ENCODE measurements at regions not wholly inside any gene's neighbourhood (a gene's known extent, or its start where the extent isn't known, plus 50 kb on each side); places are given as distances from the start of the nearest gene placed in this dataset.

DNA sequence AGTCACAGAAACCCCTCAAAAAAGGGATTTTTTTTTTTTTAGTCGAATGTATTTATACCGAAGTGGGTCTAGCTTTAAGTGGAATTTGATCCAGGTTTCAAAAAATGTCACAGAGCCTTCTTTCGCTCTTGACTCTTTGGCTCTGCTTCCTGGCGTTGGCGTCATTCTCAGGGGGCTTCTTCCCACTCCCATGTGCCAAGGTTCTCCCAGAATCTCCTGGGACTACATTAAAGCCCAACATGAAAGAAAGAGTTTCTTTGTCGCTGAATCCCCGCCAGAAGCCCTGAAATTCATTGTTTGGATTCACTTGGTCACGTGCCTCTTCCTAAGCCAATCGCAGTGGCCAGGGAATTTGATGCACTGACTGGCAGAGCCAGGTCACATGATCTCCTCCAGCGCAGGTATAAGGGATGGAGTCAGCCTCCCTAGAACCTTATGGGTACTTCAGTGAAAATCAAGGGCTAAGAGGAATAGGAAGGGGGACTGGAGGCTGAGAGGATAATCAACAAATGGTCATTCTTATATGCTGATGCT is 101.2 kb downstream of the RPS24 start:
- Histone ChIP-seq H3K4me2 (no peak overlapping the region), H3K4me1 (peaks cover 0 to 11% (median 0%) of the 10 kb centered on the region in 10 experiments; a peak in 5 of 20 replicates), H4K20me1 (no peaks in the 10 kb centered on the region), H3K4me3 (no peak overlapping the region), H3K27me3 (no peaks in the 10 kb centered on the region), H3K9me3 (replicated peaks in 1 of 11) (no peaks in the 10 kb centered on the region; a peak in 1 of 22 replicates), H3K36me3 (no peaks in the 10 kb centered on the region), H3K9ac (no peak overlapping the region), H3K27ac (no peak overlapping the region)
- no peak for TF ChIP-seq Cebpa-rat (IDR thresholded peaks at IDR 0.05)

DNA sequence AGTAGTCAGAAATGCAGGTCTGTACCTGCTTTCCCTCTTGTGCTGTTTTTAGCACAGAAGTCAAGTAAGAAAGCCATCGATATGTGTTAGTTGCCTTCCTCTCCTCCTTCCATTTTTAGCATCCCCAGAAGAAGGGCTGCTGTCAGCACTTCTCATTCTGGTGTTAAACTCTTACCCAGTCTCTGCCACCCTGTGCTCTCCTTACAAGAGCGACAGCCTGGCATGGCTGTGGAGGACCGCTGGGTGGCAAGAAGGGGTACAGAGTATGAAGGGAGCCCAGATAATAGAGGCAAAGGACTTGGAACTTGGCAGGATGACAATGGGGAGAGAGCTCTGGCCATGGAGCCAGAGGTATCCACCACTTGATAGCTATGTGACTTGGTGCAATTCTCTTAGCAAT is 103.5 kb downstream of the RPS24 start:
- Histone ChIP-seq H3K9me3 (replicated peaks in 1 of 11) (peaks cover 0 to 5% (median 4%) of the 10 kb centered on the region in 11 experiments; a peak in 8 of 22 replicates), H4K20me1 (no peaks in the 10 kb centered on the region), H3K27me3 (no peaks in the 10 kb centered on the region), H3K9ac (no peak overlapping the region), H3K4me1 (peaks cover 0 to 11% (median 4%) of the 10 kb centered on the region in 10 experiments; a peak in 7 of 20 replicates), H3K4me2 (peak overlapping the region in 6 of 11 experiments; percentile 0 to 41 (median 24); a peak in 2 of 22 replicates), H3K4me3 (no peak overlapping the region), H3K27ac (no peak overlapping the region), H3K36me3 (no peaks in the 10 kb centered on the region)
- no peak for TF ChIP-seq Cebpa-rat (IDR thresholded peaks at IDR 0.05)

DNA sequence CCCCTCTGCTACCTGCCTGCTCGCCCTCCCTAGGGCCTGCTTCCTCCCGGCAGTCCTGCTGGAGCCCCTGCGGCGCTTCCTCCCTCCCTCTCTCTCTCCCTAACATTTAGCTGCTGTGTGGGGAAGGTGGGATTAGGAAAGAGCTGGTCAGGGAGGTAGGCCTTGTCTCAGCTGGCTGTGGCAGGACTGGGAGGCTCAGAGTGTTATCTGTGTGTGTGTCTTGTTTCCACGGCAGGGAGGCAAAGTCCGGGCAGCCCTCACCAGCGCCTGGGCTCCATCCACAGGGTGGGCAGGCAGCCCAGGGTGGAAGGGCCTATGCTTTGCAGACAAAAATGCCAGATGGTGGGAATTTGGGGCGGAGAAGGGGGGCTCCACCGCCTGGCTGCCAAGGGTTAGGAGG is 105.7 kb downstream of the RPS24 start:
- H3K4me3 ChIP-seq = no peak overlapping the region
- TF ChIP-seq Cebpa-rat (IDR thresholded peaks at IDR 0.05) = no peak
- H4K20me1 ChIP-seq = no peaks in the 10 kb centered on the region
- H3K27ac ChIP-seq = no peak overlapping the region
- H3K9me3 ChIP-seq (replicated peaks in 1 of 11) = peaks cover 0 to 23% (median 17%) of the 10 kb centered on the region in 11 experiments; a peak in 14 of 22 replicates
- H3K36me3 ChIP-seq = no peaks in the 10 kb centered on the region; a peak in 1 of 22 replicates
- H3K4me1 ChIP-seq = peaks cover 0 to 11% (median 4%) of the 10 kb centered on the region in 10 experiments; a peak in 7 of 20 replicates
- H3K4me2 ChIP-seq = no peak overlapping the region
- H3K9ac ChIP-seq = no peak overlapping the region
- H3K27me3 ChIP-seq = no peaks in the 10 kb centered on the region

DNA sequence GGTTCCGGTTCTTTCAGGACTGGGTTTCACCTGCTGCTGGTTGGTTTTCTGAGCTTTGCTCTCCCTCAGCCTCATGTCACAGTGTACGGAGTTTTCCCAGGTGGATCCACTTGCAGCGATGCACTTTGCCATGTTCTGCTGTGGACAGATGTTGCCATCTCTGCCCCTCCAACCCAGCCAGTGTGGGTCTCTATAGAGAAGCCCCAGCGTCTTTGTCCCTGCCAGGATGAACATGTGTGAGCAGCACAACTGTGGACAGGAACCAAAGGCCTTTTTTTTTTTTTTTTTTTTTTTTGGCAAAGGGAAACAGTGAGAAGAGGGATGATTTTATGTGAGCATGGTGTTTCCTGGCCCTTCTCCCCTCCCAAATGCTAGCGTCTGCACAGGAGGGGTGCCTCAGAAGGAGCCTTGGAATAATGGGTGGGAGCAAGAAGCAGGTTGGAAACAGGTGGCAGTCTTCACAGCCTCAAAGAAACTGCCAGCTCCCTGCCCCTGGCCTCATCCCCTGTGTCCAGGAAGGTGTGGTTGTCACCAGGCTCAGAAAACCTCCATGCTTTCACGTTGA is 106.5 kb downstream of the RPS24 start:
- no peak overlapping the region for H3K4me2 ChIP-seq
- TF ChIP-seq Cebpa-rat (IDR thresholded peaks at IDR 0.05) = no peak
- H3K27ac ChIP-seq = no peak overlapping the region
- peaks cover 0 to 23% (median 17%) of the 10 kb centered on the region in 11 experiments; a peak in 14 of 22 replicates for H3K9me3 ChIP-seq (replicated peaks in 1 of 11)
- no peaks in the 10 kb centered on the region for H4K20me1 ChIP-seq
- no peak overlapping the region for H3K9ac ChIP-seq
- no peak overlapping the region for H3K4me3 ChIP-seq
- H3K4me1 ChIP-seq = peaks cover 0 to 11% (median 4%) of the 10 kb centered on the region in 10 experiments; a peak in 7 of 20 replicates
- H3K36me3 ChIP-seq = no peaks in the 10 kb centered on the region; a peak in 1 of 22 replicates
- no peaks in the 10 kb centered on the region for H3K27me3 ChIP-seq

DNA sequence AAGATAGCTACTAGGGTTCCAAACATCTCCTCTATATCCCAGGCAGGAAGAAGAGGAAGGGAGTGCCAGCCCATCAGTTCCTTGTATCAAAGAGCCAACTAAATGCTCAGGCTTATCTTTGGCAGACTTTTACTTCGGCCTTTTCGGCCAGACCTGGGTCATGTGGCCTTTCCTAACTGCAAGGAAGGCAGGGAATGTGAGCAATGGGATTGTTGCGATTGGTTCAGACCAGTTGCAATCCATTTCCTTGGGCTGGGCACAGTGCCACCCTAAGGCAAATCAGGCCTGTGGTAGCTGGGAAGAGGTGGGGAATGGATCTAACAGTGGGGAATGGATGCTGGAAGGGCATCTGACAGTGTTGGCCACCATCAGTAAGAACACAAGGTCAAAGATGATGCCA is 109.9 kb downstream of the RPS24 start:
- Histone ChIP-seq H3K27me3 (no peaks in the 10 kb centered on the region), H3K27ac (no peak overlapping the region), H3K9ac (no peak overlapping the region), H3K4me3 (no peak overlapping the region), H3K9me3 (replicated peaks in 1 of 11) (peaks cover 0 to 23% (median 17%) of the 10 kb centered on the region in 11 experiments; a peak in 14 of 22 replicates), H3K36me3 (no peaks in the 10 kb centered on the region; a peak in 1 of 22 replicates), H3K4me1 (peaks cover 0 to 5% (median 0%) of the 10 kb centered on the region in 10 experiments; a peak in 2 of 20 replicates), H4K20me1 (no peaks in the 10 kb centered on the region), H3K4me2 (no peak overlapping the region)
- TF ChIP-seq Cebpa-rat (IDR thresholded peaks at IDR 0.05) = no peak

DNA sequence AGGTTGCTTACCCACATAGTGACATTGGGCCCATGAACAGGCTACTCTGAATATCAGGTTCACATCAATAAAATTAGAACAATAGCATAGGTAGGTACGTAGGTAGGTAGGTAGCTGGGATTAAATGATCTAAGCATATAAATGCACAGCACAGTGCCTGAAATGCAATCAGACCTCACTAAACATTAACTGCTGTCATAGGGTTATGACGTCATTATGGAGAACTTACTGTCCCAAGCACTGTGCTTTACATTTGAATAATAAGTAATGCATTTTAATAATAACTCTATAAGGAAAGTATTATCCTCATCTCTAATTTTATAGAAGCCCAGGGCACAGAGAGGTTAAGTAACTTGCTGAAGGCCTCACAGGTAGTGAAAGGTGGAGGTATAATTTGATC is 112.5 kb downstream of the RPS24 start:
- H3K9me3 ChIP-seq (replicated peaks in 1 of 11) = peaks cover 0 to 23% (median 17%) of the 10 kb centered on the region in 11 experiments; a peak in 14 of 22 replicates
- no peaks in the 10 kb centered on the region for H3K4me1 ChIP-seq
- H3K36me3 ChIP-seq = no peaks in the 10 kb centered on the region; a peak in 1 of 22 replicates
- H3K4me3 ChIP-seq = no peak overlapping the region
- H3K9ac ChIP-seq = no peak overlapping the region
- H4K20me1 ChIP-seq = no peaks in the 10 kb centered on the region
- no peak for TF ChIP-seq Cebpa-rat (IDR thresholded peaks at IDR 0.05)
- no peaks in the 10 kb centered on the region for H3K27me3 ChIP-seq
- no peak overlapping the region for H3K27ac ChIP-seq
- H3K4me2 ChIP-seq = no peak overlapping the region

DNA sequence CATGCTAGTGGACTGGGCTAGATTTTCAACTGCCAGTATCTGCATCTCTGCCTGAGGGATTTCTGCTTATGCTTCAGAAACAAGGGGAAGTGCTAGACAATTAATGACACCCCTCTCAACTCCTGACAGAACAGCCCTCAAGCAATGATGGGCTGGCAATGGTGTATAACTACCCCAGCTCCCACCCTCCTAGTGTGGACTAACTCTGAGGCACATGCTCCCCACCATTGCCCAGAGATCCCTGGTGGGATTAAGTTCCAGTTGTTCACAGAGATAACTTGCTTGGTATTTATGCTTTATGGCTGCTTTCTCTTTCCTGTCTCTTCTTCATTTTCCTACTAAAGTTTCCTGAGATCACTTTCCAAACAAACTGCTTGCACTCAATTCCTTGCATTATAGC is 113.5 kb downstream of the RPS24 start:
- no peaks in the 10 kb centered on the region for H3K4me1 ChIP-seq
- no peak for TF ChIP-seq Cebpa-rat (IDR thresholded peaks at IDR 0.05)

DNA sequence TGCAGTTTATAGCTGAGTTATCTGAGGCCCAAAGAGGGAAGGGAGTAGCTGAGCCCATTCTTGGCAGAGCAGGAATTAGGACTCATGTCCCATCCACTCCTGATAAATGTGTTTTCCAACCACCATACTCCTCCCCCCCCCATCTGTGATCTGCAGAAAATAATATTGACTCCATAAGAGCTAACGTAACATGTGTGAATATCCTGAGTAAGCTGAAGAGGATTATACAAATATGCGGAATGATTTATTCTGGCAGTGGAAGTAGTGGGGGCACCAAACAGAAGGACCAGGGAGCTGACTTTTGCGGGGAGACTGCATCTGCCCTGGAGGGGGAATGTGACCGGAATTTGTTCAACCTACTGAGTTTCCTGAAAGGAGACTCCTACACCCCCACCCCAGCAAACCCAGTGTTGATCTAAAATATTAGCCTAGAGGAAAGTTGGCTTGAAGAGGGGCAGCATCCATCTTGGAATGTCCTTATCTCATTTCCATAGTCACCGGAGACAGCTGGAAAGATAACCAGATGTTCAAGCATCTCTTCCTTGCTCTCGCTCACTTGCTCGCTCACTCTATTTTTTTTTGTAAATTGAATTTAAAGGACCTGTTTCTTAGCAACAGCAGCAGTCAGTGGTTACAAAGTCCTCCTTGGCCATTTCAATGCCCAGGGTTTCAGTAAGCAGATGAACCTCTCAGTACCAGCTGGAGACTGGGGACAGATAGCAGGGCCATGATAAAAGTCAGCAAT is 114.7 kb downstream of the RPS24 start:
- no peak for TF ChIP-seq Cebpa-rat (IDR thresholded peaks at IDR 0.05)
- H3K27ac ChIP-seq = no peak overlapping the region
- H3K36me3 ChIP-seq = no peaks in the 10 kb centered on the region
- H3K4me1 ChIP-seq = no peaks in the 10 kb centered on the region
- H3K27me3 ChIP-seq = no peaks in the 10 kb centered on the region
- H3K9me3 ChIP-seq (replicated peaks in 1 of 11) = peaks cover 0 to 14% (median under 1%) of the 10 kb centered on the region in 11 experiments; a peak in 6 of 22 replicates
- H3K4me3 ChIP-seq = no peak overlapping the region
- H3K9ac ChIP-seq = no peak overlapping the region
- no peak overlapping the region for H3K4me2 ChIP-seq
- no peaks in the 10 kb centered on the region for H4K20me1 ChIP-seq

More for the DNA sequence above, 113.5 kb downstream of the RPS24 start:
- no peaks in the 10 kb centered on the region for H3K27me3 ChIP-seq
- H3K4me3 ChIP-seq = no peak overlapping the region
- H3K9me3 ChIP-seq (replicated peaks in 1 of 11) = peaks cover 0 to 20% (median 12%) of the 10 kb centered on the region in 11 experiments; a peak in 14 of 22 replicates
- no peak overlapping the region for H3K9ac ChIP-seq
- no peaks in the 10 kb centered on the region for H4K20me1 ChIP-seq
- no peak overlapping the region for H3K4me2 ChIP-seq
- no peak overlapping the region for H3K27ac ChIP-seq
- no peaks in the 10 kb centered on the region; a peak in 1 of 22 replicates for H3K36me3 ChIP-seq

DNA sequence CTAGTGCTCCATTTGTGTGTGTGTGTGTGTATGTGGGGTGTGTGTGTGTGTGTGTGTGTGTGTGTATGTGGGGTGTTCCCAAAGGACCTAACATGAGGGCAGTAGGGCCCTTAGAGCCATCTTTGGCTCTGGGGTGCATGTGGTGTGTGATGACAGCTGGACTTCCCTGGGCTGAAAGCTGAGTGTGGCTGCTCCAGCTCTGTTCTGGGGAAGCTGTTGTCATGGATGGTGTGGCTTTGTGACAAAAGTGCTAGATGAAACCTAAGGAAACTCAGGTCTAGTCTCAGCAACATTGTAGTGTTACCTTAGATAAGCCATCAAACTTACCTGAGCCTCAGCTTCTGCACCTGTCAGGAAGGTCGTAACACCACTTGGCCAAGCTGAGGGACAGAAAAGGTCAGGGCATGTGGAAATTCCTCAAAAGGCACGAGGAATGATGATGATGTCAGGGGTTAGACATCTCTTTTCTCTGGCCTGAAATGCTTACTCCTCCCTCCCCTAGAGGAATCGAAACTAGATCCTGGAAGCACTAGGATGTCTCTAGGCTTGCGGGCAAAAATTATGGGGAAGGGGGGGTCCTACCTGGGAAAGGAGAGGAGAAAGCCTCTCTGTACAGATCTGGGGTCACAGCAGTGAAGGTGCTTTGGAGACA is 115.4 kb downstream of the RPS24 start:
- Histone ChIP-seq H3K4me1 (no peaks in the 10 kb centered on the region), H3K9ac (no peak overlapping the region), H3K9me3 (replicated peaks in 1 of 11) (peaks cover 0 to 8% (median 0%) of the 10 kb centered on the region in 11 experiments; a peak in 1 of 22 replicates), H4K20me1 (no peaks in the 10 kb centered on the region), H3K4me2 (no peak overlapping the region), H3K36me3 (no peaks in the 10 kb centered on the region), H3K27me3 (no peaks in the 10 kb centered on the region), H3K4me3 (no peak overlapping the region), H3K27ac (no peak overlapping the region)
- TF ChIP-seq Cebpa-rat (IDR thresholded peaks at IDR 0.05) = no peak

Measured in BLaER1 treated with 17β-estradiol and CSF1 and Interleukin-3, amounts not matched to agents 10 nM and 100 nM (cell line).